Activated CD8-positive, alpha-beta memory T cell treated with anti-CD3 and anti-CD28 coated beads for 1 hour (primary cell): ENCODE measurements at regions not wholly inside any gene's neighbourhood (a gene's known extent, or its start where the extent isn't known, plus 50 kb on each side); places are given as distances from the start of the nearest gene placed in this dataset.

Source experiments
- DNase-seq, 2 donors: peaks; one replicate each; pipeline ENCODE4 v3.0.0-alpha.2; 2020; ENCODE audit warnings: low read depth in 1 of 2; ENCODE audit errors: extremely low read depth in 1 of 2

- no peak for DNase-seq
These were observed 190.6 kb downstream of the PTPN20 start for GRCh38 chr10:47101807-47102206.

GRCh38 chr10:47104151-47104605 lies 192.9 kb downstream of the PTPN20 start:
- DNase-seq: no peak

GRCh38 chr10:47104786-47105385 lies 193.7 kb downstream of the PTPN20 start:
- no peak for DNase-seq

GRCh38 chr10:47107007-47107747 lies 192.8 kb upstream of the GDF10 start:
- no peak for DNase-seq

- DNase-seq: no peak
These were observed 190.1 kb upstream of the GDF10 start for GRCh38 chr10:47109906-47110305.

- DNase-seq: no peak
These were observed 188.6 kb upstream of the GDF10 start for GRCh38 chr10:47111329-47111862.

- DNase-seq: no peak
These were observed 187.4 kb upstream of the GDF10 start for GRCh38 chr10:47112612-47113011.

GRCh38 chr10:47113907-47114500 lies 186.0 kb upstream of the GDF10 start:
- no peak for DNase-seq

- no peak for DNase-seq
These were observed 185.3 kb upstream of the GDF10 start for GRCh38 chr10:47114680-47115186.

- DNase-seq: no peak
These were observed 184.7 kb upstream of the GDF10 start for GRCh38 chr10:47115322-47115721.

GRCh38 chr10:47116445-47116844 lies 183.6 kb upstream of the GDF10 start:
- DNase-seq: no peak

GRCh38 chr10:47118326-47118725 lies 181.7 kb upstream of the GDF10 start:
- no peak for DNase-seq

GRCh38 chr10:47121336-47121735 lies 178.7 kb upstream of the GDF10 start:
- DNase-seq: no peak

GRCh38 chr10:47123716-47124288 lies 176.2 kb upstream of the GDF10 start:
- DNase-seq: no peak

GRCh38 chr10:47127188-47127785 lies 172.7 kb upstream of the GDF10 start:
- DNase-seq: no peak

GRCh38 chr10:47130491-47130890 lies 169.5 kb upstream of the GDF10 start:
- no peak for DNase-seq

- DNase-seq: no peak
These were observed 166.0 kb upstream of the GDF10 start for GRCh38 chr10:47133871-47134570.

- no peak for DNase-seq
These were observed 163.1 kb upstream of the GDF10 start for GRCh38 chr10:47136866-47137265.

GRCh38 chr10:47137311-47137851 lies 162.6 kb upstream of the GDF10 start:
- no peak for DNase-seq

- DNase-seq: no peak
These were observed 160.9 kb upstream of the GDF10 start for GRCh38 chr10:47139121-47139520.
